ENCODE measurements at regions not wholly inside any gene's neighbourhood (a gene's known extent, or its start where the extent isn't known, plus 50 kb on each side); places are given as distances from the start of the nearest gene placed in this dataset.
A peak's percentile ranks its signal among the peaks of the same experiment; 100 is the strongest.

- Histone ChIP-seq H3K36me3 (ENCODE audit: control insufficient read depth, insufficient read depth, low read length) (no peaks in the 10 kb centered on the region), H3K27me3 (ENCODE audit: control insufficient read depth, insufficient read depth, low read length) (no peaks in the 10 kb centered on the region), H3K9me3 (ENCODE audit: control insufficient read depth in 2 of 2, low read length in 2 of 2) (no peaks in the 10 kb centered on the region), H3K4me1 (ENCODE audit: control insufficient read depth, insufficient read depth, low read length, poor library complexity, severe bottlenecking) (no peaks in the 10 kb centered on the region), H3K27ac (ENCODE audit: insufficient read depth, low read length, poor library complexity, severe bottlenecking) (no peak overlapping the region), H3K4me3 (ENCODE audit: low read depth, low read length) (no peak overlapping the region)
- no peak overlapping the region for H3K4me3 Mint-ChIP-seq
- DNase-seq, result no peak
- H3K36me3 Mint-ChIP-seq, result no peaks in the 10 kb centered on the region
- H3K4me1 Mint-ChIP-seq, result no peaks in the 10 kb centered on the region
- peaks cover 0 to 17% (median 2%) of the 10 kb centered on the region in 7 donors for H3K9me3 Mint-ChIP-seq
- no peak overlapping the region for H3K27ac Mint-ChIP-seq
- no peak for ATAC-seq (ENCODE audit: low read depth in 2 of 2)
- H3K27me3 Mint-ChIP-seq, result no peaks in the 10 kb centered on the region
These were observed 609.5 kb upstream of the VRK2 start for GRCh38 chr2:57437077-57437476.

- Mint-ChIP-seq H3K27me3 (no peaks in the 10 kb centered on the region), H3K9me3 (peaks cover 0 to 15% (median 4%) of the 10 kb centered on the region in 7 donors)
These were observed 606.2 kb upstream of the VRK2 start for GRCh38 chr2:57440437-57440836.

GRCh38 chr2:57443086-57443485 lies 603.5 kb upstream of the VRK2 start:
- Histone ChIP-seq H3K36me3 (ENCODE audit: control insufficient read depth, insufficient read depth, low read length) (no peaks in the 10 kb centered on the region), H3K4me1 (ENCODE audit: control insufficient read depth, insufficient read depth, low read length, poor library complexity, severe bottlenecking) (no peaks in the 10 kb centered on the region), H3K27ac (ENCODE audit: insufficient read depth, low read length, poor library complexity, severe bottlenecking) (no peak overlapping the region), H3K9me3 (ENCODE audit: control insufficient read depth in 2 of 2, low read length in 2 of 2) (no peaks in the 10 kb centered on the region), H3K4me3 (ENCODE audit: low read depth, low read length) (no peak overlapping the region), H3K27me3 (ENCODE audit: control insufficient read depth, insufficient read depth, low read length) (no peaks in the 10 kb centered on the region)
- H3K9me3 Mint-ChIP-seq, result peaks cover 0 to 13% (median 4%) of the 10 kb centered on the region in 7 donors
- H3K27me3 Mint-ChIP-seq, result no peaks in the 10 kb centered on the region
- H3K36me3 Mint-ChIP-seq, result no peaks in the 10 kb centered on the region
- DNase-seq (no peak), ATAC-seq (ENCODE audit: low read depth in 2 of 2) (no peak)
- H3K27ac Mint-ChIP-seq, result no peak overlapping the region
- no peaks in the 10 kb centered on the region for H3K4me1 Mint-ChIP-seq
- no peak overlapping the region for H3K4me3 Mint-ChIP-seq

More at GRCh38 chr2:57440437-57440836, 606.2 kb upstream of the VRK2 start:
- H3K36me3 Mint-ChIP-seq, result no peaks in the 10 kb centered on the region
- no peaks in the 10 kb centered on the region for H3K4me1 Mint-ChIP-seq
- H3K9me3 ChIP-seq (ENCODE audit: control insufficient read depth in 2 of 2, low read length in 2 of 2), result no peaks in the 10 kb centered on the region
- H3K4me3 ChIP-seq (ENCODE audit: low read depth, low read length), result no peak overlapping the region
- no peak overlapping the region for H3K4me3 Mint-ChIP-seq
- no peaks in the 10 kb centered on the region for H3K27me3 ChIP-seq (ENCODE audit: control insufficient read depth, insufficient read depth, low read length)
- DNase-seq (no peak), ATAC-seq (ENCODE audit: low read depth in 2 of 2) (no peak)
- no peaks in the 10 kb centered on the region for H3K4me1 ChIP-seq (ENCODE audit: control insufficient read depth, insufficient read depth, low read length, poor library complexity, severe bottlenecking)
- no peak overlapping the region for H3K27ac ChIP-seq (ENCODE audit: insufficient read depth, low read length, poor library complexity, severe bottlenecking)
- no peaks in the 10 kb centered on the region for H3K36me3 ChIP-seq (ENCODE audit: control insufficient read depth, insufficient read depth, low read length)
- no peak overlapping the region for H3K27ac Mint-ChIP-seq

- no peaks in the 10 kb centered on the region for H3K36me3 ChIP-seq (ENCODE audit: control insufficient read depth, insufficient read depth, low read length)
- no peak overlapping the region for H3K27ac ChIP-seq (ENCODE audit: insufficient read depth, low read length, poor library complexity, severe bottlenecking)
- DNase-seq, result no peak
These were observed 602.6 kb upstream of the VRK2 start for GRCh38 chr2:57443973-57444521.

GRCh38 chr2:57444752-57445430 lies 601.7 kb upstream of the VRK2 start:
- no peaks in the 10 kb centered on the region for H3K4me1 ChIP-seq (ENCODE audit: control insufficient read depth, insufficient read depth, low read length, poor library complexity, severe bottlenecking)
- Mint-ChIP-seq H3K9me3 (peaks cover 0 to 13% (median 5%) of the 10 kb centered on the region in 7 donors), H3K4me1 (no peaks in the 10 kb centered on the region), H3K27me3 (no peaks in the 10 kb centered on the region), H3K27ac (no peak overlapping the region), H3K36me3 (no peaks in the 10 kb centered on the region), H3K4me3 (no peak overlapping the region)
- no peak overlapping the region for H3K4me3 ChIP-seq (ENCODE audit: low read depth, low read length)
- ATAC-seq (ENCODE audit: low read depth in 2 of 2) (no peak), DNase-seq (no peak)
- no peaks in the 10 kb centered on the region for H3K36me3 ChIP-seq (ENCODE audit: control insufficient read depth, insufficient read depth, low read length)
- no peaks in the 10 kb centered on the region for H3K27me3 ChIP-seq (ENCODE audit: control insufficient read depth, insufficient read depth, low read length)
- H3K27ac ChIP-seq (ENCODE audit: insufficient read depth, low read length, poor library complexity, severe bottlenecking), result no peak overlapping the region
- no peaks in the 10 kb centered on the region for H3K9me3 ChIP-seq (ENCODE audit: control insufficient read depth in 2 of 2, low read length in 2 of 2)

More at GRCh38 chr2:57443973-57444521, 602.6 kb upstream of the VRK2 start:
- Mint-ChIP-seq H3K36me3 (no peaks in the 10 kb centered on the region), H3K27me3 (no peaks in the 10 kb centered on the region), H3K4me3 (no peak overlapping the region), H3K9me3 (peaks cover 0 to 13% (median 4%) of the 10 kb centered on the region in 7 donors), H3K27ac (no peak overlapping the region), H3K4me1 (no peaks in the 10 kb centered on the region)
- Histone ChIP-seq H3K9me3 (ENCODE audit: control insufficient read depth in 2 of 2, low read length in 2 of 2) (no peaks in the 10 kb centered on the region), H3K27me3 (ENCODE audit: control insufficient read depth, insufficient read depth, low read length) (no peaks in the 10 kb centered on the region), H3K4me3 (ENCODE audit: low read depth, low read length) (no peak overlapping the region), H3K4me1 (ENCODE audit: control insufficient read depth, insufficient read depth, low read length, poor library complexity, severe bottlenecking) (no peaks in the 10 kb centered on the region)
- ATAC-seq (ENCODE audit: low read depth in 2 of 2), result peak in 1 of 2 donors; percentile 40

- Mint-ChIP-seq H3K27ac (no peak overlapping the region), H3K4me1 (no peaks in the 10 kb centered on the region), H3K9me3 (peaks cover 0 to 17% (median 6%) of the 10 kb centered on the region in 7 donors), H3K36me3 (no peaks in the 10 kb centered on the region), H3K27me3 (no peaks in the 10 kb centered on the region), H3K4me3 (no peak overlapping the region)
- Histone ChIP-seq H3K27me3 (ENCODE audit: control insufficient read depth, insufficient read depth, low read length) (no peaks in the 10 kb centered on the region), H3K27ac (ENCODE audit: insufficient read depth, low read length, poor library complexity, severe bottlenecking) (no peak overlapping the region), H3K4me3 (ENCODE audit: low read depth, low read length) (no peak overlapping the region), H3K9me3 (ENCODE audit: control insufficient read depth in 2 of 2, low read length in 2 of 2) (no peaks in the 10 kb centered on the region), H3K36me3 (ENCODE audit: control insufficient read depth, insufficient read depth, low read length) (no peaks in the 10 kb centered on the region), H3K4me1 (ENCODE audit: control insufficient read depth, insufficient read depth, low read length, poor library complexity, severe bottlenecking) (no peaks in the 10 kb centered on the region)
- ATAC-seq (ENCODE audit: low read depth in 2 of 2) (no peak), DNase-seq (no peak)
These were observed 597.8 kb upstream of the VRK2 start for GRCh38 chr2:57448816-57449215.

GRCh38 chr2:57450170-57450569 lies 596.4 kb upstream of the VRK2 start:
- Mint-ChIP-seq H3K27ac (no peak overlapping the region), H3K4me3 (no peak overlapping the region), H3K27me3 (no peaks in the 10 kb centered on the region), H3K4me1 (no peaks in the 10 kb centered on the region), H3K36me3 (no peaks in the 10 kb centered on the region), H3K9me3 (peaks cover 0 to 17% (median 2%) of the 10 kb centered on the region in 7 donors)
- H3K36me3 ChIP-seq (ENCODE audit: control insufficient read depth, insufficient read depth, low read length), result no peaks in the 10 kb centered on the region
- H3K27ac ChIP-seq (ENCODE audit: insufficient read depth, low read length, poor library complexity, severe bottlenecking), result no peak overlapping the region
- no peaks in the 10 kb centered on the region for H3K4me1 ChIP-seq (ENCODE audit: control insufficient read depth, insufficient read depth, low read length, poor library complexity, severe bottlenecking)
- H3K9me3 ChIP-seq (ENCODE audit: control insufficient read depth in 2 of 2, low read length in 2 of 2), result no peaks in the 10 kb centered on the region
- no peak for DNase-seq
- H3K4me3 ChIP-seq (ENCODE audit: low read depth, low read length), result no peak overlapping the region
- ATAC-seq (ENCODE audit: low read depth in 2 of 2), result no peak
- H3K27me3 ChIP-seq (ENCODE audit: control insufficient read depth, insufficient read depth, low read length), result no peaks in the 10 kb centered on the region

- H3K9me3 ChIP-seq (ENCODE audit: control insufficient read depth in 2 of 2, low read length in 2 of 2), result no peaks in the 10 kb centered on the region
- H3K36me3 ChIP-seq (ENCODE audit: control insufficient read depth, insufficient read depth, low read length), result no peaks in the 10 kb centered on the region
- DNase-seq, result no peak
- no peaks in the 10 kb centered on the region for H3K27me3 ChIP-seq (ENCODE audit: control insufficient read depth, insufficient read depth, low read length)
- no peak overlapping the region for H3K27ac ChIP-seq (ENCODE audit: insufficient read depth, low read length, poor library complexity, severe bottlenecking)
- H3K4me1 ChIP-seq (ENCODE audit: control insufficient read depth, insufficient read depth, low read length, poor library complexity, severe bottlenecking), result no peaks in the 10 kb centered on the region
- no peak overlapping the region for H3K27ac Mint-ChIP-seq
- H3K4me3 Mint-ChIP-seq, result no peak overlapping the region
- no peak for ATAC-seq (ENCODE audit: low read depth in 2 of 2)
- H3K27me3 Mint-ChIP-seq, result no peaks in the 10 kb centered on the region
- H3K9me3 Mint-ChIP-seq, result peaks cover 0 to 15% (median 2%) of the 10 kb centered on the region in 7 donors
- no peaks in the 10 kb centered on the region for H3K4me1 Mint-ChIP-seq
- no peak overlapping the region for H3K4me3 ChIP-seq (ENCODE audit: low read depth, low read length)
- H3K36me3 Mint-ChIP-seq, result no peaks in the 10 kb centered on the region
These were observed 594.0 kb upstream of the VRK2 start for GRCh38 chr2:57452634-57453033.

Data from CD4-positive, CD25-positive, alpha-beta regulatory T cell (primary cell).